ENCODE measurements at regions not wholly inside any gene's neighbourhood (a gene's known extent, or its start where the extent isn't known, plus 50 kb on each side); places are given as distances from the start of the nearest gene placed in this dataset.
A peak's percentile ranks its signal among the peaks of the same experiment; 100 is the strongest.
"Not testable (repeated sequence)": the region's sequence is repeated elsewhere in the genome, so short reads cannot be mapped to it uniquely, and the experiment has no call there.

GRCh38 chr2:87452861-87453260 is 295.0 kb upstream of the PLGLB2 start:
- FAIRE-seq; H3K4me3 ChIP-seq (ENCODE audit: low read depth, low read length); H3K36me3 ChIP-seq (ENCODE audit: control insufficient read depth, insufficient read depth, low read length); H3K27me3 ChIP-seq (ENCODE audit: control insufficient read depth, insufficient read depth, low read length): not testable (repeated sequence)
- DNase-seq (ENCODE audit: low read depth) = peak; percentile 53

DNA sequence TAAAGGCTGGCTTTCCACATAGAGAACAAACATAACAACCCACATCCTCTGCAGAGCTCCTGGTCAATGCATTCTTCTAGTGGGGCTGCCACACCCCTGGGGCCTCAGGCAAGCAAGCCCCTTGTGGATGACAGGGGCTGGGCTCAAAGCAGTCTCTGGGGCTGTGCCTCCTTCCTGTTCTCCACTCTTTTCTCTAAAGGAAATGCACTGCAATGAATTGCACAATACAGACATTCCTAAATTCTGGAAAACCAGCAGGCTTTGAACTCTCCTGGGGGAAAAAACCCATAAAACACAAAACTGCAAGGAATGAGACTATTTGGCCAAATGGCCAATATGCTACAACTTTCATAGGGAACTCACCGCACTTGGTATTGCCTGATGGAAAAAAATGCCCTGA is 293.9 kb upstream of the PLGLB2 start:
- not testable (repeated sequence) for H3K4me3 ChIP-seq (ENCODE audit: low read depth, low read length); DNase-seq (ENCODE audit: low read depth); H3K27me3 ChIP-seq (ENCODE audit: control insufficient read depth, insufficient read depth, low read length); FAIRE-seq; H3K36me3 ChIP-seq (ENCODE audit: control insufficient read depth, insufficient read depth, low read length)

DNA sequence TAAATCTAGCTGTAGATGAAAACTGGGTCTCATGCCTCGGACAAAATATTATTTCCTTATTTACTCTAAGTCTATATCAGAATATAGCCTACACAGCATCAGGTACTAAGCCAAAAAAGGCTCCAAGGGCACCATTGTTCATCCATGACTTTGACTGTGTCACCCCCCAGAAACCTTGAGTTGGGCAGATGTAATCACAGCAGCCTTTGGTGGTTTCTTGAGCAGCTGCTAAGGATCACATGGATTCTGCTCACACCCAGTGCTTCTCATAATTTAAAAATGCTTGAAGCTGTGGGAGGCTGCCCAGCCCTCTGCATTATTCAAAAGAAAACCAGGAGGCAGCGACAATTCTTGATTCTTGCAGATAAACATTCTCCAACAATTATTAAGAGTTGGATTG is 293.5 kb upstream of the PLGLB2 start:
- not testable (repeated sequence) for H3K4me3 ChIP-seq (ENCODE audit: low read depth, low read length); FAIRE-seq; H3K36me3 ChIP-seq (ENCODE audit: control insufficient read depth, insufficient read depth, low read length); H3K27me3 ChIP-seq (ENCODE audit: control insufficient read depth, insufficient read depth, low read length)
- peak; percentile 13 for DNase-seq (ENCODE audit: low read depth)

- DNase-seq (ENCODE audit: low read depth); FAIRE-seq: not testable (repeated sequence)
- H3K4me3 ChIP-seq (ENCODE audit: low read depth, low read length) = peak overlapping the region; percentile 23
Observed at GRCh38 chr2:87455209-87455853, 292.6 kb upstream of the PLGLB2 start.

DNA sequence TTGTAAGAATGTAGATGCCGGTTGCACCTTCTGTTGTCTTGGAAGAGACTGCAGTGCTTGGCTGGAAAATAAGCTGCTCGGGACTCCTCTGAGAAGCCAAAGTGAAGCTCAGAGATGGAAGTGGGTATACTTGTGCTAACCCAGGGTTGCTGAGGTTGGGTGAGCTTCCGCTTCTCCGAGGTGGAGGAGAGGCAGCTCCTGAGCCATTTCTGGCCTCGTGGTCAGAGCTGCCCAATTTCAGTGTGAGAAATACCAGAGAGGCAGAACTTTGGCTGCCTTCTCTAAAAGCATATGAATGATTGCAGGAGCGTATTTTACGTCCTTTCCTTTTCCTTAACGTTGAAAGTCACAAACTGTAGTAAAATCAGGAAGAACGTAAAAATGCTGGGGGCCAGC is 292.0 kb upstream of the PLGLB2 start:
- not testable (repeated sequence) for H3K36me3 ChIP-seq (ENCODE audit: control insufficient read depth, insufficient read depth, low read length); H3K27me3 ChIP-seq (ENCODE audit: control insufficient read depth, insufficient read depth, low read length); FAIRE-seq; DNase-seq (ENCODE audit: low read depth)
- peak overlapping the region; percentile 23 for H3K4me3 ChIP-seq (ENCODE audit: low read depth, low read length)

More at GRCh38 chr2:87455209-87455853, 292.6 kb upstream of the PLGLB2 start:
- not testable (repeated sequence) for H3K27me3 ChIP-seq (ENCODE audit: control insufficient read depth, insufficient read depth, low read length); H3K36me3 ChIP-seq (ENCODE audit: control insufficient read depth, insufficient read depth, low read length)

GRCh38 chr2:87456477-87457128 is 291.3 kb upstream of the PLGLB2 start:
- H3K36me3 ChIP-seq (ENCODE audit: control insufficient read depth, insufficient read depth, low read length); DNase-seq (ENCODE audit: low read depth); FAIRE-seq; H3K4me3 ChIP-seq (ENCODE audit: low read depth, low read length); H3K27me3 ChIP-seq (ENCODE audit: control insufficient read depth, insufficient read depth, low read length): not testable (repeated sequence)

- H3K36me3 ChIP-seq (ENCODE audit: control insufficient read depth, insufficient read depth, low read length); DNase-seq (ENCODE audit: low read depth); FAIRE-seq; H3K27me3 ChIP-seq (ENCODE audit: control insufficient read depth, insufficient read depth, low read length); H3K4me3 ChIP-seq (ENCODE audit: low read depth, low read length): not testable (repeated sequence)
Observed at GRCh38 chr2:87457129-87457499, 290.8 kb upstream of the PLGLB2 start.

GRCh38 chr2:87458938-87459337 is 288.9 kb upstream of the PLGLB2 start:
- FAIRE-seq; DNase-seq (ENCODE audit: low read depth); H3K4me3 ChIP-seq (ENCODE audit: low read depth, low read length); H3K27me3 ChIP-seq (ENCODE audit: control insufficient read depth, insufficient read depth, low read length); H3K36me3 ChIP-seq (ENCODE audit: control insufficient read depth, insufficient read depth, low read length): not testable (repeated sequence)

GRCh38 chr2:87460104-87460503 is 287.8 kb upstream of the PLGLB2 start:
- not testable (repeated sequence) for H3K36me3 ChIP-seq (ENCODE audit: control insufficient read depth, insufficient read depth, low read length); FAIRE-seq; DNase-seq (ENCODE audit: low read depth); H3K27me3 ChIP-seq (ENCODE audit: control insufficient read depth, insufficient read depth, low read length); H3K4me3 ChIP-seq (ENCODE audit: low read depth, low read length)

GRCh38 chr2:87460662-87461061 is 287.2 kb upstream of the PLGLB2 start:
- not testable (repeated sequence) for H3K4me3 ChIP-seq (ENCODE audit: low read depth, low read length); H3K27me3 ChIP-seq (ENCODE audit: control insufficient read depth, insufficient read depth, low read length); H3K36me3 ChIP-seq (ENCODE audit: control insufficient read depth, insufficient read depth, low read length); DNase-seq (ENCODE audit: low read depth); FAIRE-seq

- not testable (repeated sequence) for H3K36me3 ChIP-seq (ENCODE audit: control insufficient read depth, insufficient read depth, low read length); DNase-seq (ENCODE audit: low read depth); H3K4me3 ChIP-seq (ENCODE audit: low read depth, low read length); H3K27me3 ChIP-seq (ENCODE audit: control insufficient read depth, insufficient read depth, low read length); FAIRE-seq
Observed at GRCh38 chr2:87461671-87462070, 286.2 kb upstream of the PLGLB2 start.

- FAIRE-seq; H3K36me3 ChIP-seq (ENCODE audit: control insufficient read depth, insufficient read depth, low read length); H3K4me3 ChIP-seq (ENCODE audit: low read depth, low read length); DNase-seq (ENCODE audit: low read depth); H3K27me3 ChIP-seq (ENCODE audit: control insufficient read depth, insufficient read depth, low read length): not testable (repeated sequence)
Observed at GRCh38 chr2:87464219-87464618, 283.7 kb upstream of the PLGLB2 start.

DNA sequence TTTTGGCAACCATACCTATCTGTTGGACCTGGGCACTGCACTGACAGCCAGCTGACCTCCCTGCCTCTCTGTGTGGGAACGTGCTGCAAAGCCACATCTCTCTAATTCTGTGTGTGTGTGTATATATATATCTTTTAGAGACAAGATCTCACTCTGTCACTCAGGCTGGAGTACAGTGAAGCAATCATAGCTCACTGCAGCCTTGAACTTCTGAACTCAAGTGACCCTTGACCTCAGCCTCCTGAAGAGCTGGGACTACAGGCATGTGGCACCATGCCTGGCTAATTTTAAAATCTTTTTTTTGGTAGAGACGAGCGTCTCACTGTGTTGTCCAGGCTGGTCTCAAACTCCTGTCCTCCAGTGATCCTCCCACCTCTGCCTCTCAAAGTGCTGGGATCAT is 282.2 kb upstream of the PLGLB2 start:
- H3K36me3 ChIP-seq (ENCODE audit: control insufficient read depth, insufficient read depth, low read length); FAIRE-seq; H3K27me3 ChIP-seq (ENCODE audit: control insufficient read depth, insufficient read depth, low read length); H3K4me3 ChIP-seq (ENCODE audit: low read depth, low read length); DNase-seq (ENCODE audit: low read depth): not testable (repeated sequence)

DNA sequence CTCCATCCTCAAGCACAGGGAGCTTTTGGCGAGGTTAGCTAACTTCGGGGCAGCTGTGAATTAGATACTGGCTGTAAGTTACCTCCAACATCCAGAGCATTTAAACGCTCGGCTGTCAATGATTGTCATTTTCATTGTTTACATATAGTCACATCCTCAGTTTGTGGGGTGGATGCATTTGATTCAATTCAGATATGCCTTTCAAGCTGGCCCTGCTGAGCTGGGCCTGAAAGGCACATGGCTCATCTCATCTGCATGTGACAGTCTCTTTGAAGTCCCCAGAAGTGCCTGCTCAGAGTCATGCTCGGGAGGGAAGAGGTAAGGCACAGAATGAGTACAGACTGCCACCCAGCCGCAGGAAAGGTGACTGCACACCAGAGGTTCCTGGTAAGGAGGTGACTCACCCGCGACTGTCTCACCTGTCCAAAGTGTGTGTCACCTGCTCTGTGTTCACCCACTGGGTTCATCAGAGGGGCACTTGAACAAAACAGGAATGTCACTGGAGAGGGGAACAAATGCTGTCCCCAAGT is 281.2 kb upstream of the PLGLB2 start:
- H3K36me3 ChIP-seq (ENCODE audit: control insufficient read depth, insufficient read depth, low read length); H3K27me3 ChIP-seq (ENCODE audit: control insufficient read depth, insufficient read depth, low read length); H3K4me3 ChIP-seq (ENCODE audit: low read depth, low read length): not testable (repeated sequence)
- FAIRE-seq = peak; percentile 52
- peak; percentile 76 for DNase-seq (ENCODE audit: low read depth)

DNA sequence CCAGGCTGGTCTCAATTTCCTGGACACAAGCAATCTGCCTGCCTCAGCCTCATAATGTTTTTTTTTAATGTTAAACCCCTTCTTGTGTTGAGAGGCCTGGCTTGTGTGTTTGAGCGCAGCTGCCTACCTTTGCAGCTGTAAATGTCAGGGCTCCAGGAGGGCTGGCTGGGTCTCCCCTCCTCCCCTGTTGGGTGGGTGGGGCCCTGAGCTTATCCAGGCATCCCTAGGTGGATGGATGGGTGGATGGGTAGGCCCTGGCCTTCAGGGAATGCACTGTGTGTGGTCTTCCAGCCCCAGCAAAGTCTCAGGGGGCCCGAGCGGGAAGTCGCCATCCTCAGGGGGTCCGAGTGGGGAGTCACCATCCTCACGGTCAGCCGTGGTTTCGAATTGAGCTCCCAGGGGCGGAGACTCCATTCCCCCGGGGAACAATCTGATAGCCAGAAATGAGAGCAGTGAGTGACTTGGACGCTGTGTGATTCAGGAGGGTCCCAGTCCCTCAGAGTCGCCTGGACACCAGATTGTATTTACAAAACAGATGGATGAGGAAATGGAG is 279.4 kb upstream of the PLGLB2 start:
- not testable (repeated sequence) for FAIRE-seq; H3K27me3 ChIP-seq (ENCODE audit: control insufficient read depth, insufficient read depth, low read length); H3K4me3 ChIP-seq (ENCODE audit: low read depth, low read length); H3K36me3 ChIP-seq (ENCODE audit: control insufficient read depth, insufficient read depth, low read length); DNase-seq (ENCODE audit: low read depth)

Measured in bronchial epithelial cell (primary cell).